ENCODE measurements at regions not wholly inside any gene's neighbourhood (a gene's known extent, or its start where the extent isn't known, plus 50 kb on each side); places are given as distances from the start of the nearest gene placed in this dataset.
"Not testable (repeated sequence)": the region's sequence is repeated elsewhere in the genome, so short reads cannot be mapped to it uniquely, and the experiment has no call there.

DNA sequence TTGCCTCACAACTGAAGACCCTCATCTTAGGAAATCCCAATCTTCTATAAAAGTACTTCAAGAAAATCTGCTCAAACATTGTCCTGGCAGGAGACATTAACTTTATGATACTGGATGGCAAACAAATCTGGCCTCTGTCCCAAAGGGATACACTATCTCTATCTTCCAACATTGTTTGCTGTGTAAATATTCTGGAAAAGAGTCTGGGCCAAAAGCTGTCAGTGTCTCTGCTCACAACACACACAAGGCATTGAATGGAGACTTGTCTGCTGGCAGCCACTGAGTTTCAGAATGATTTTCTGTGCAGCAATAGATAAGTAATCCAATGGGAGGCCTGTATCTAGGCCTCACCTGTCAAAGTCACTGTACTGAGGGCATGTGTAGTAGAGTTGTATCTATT lies 471.1 kb downstream of the DMAC1 start:
- DNase-seq (no peak), ATAC-seq (no peak)
- intact Hi-C loops (cut with micrococcal nuclease) = no loop called here

DNA sequence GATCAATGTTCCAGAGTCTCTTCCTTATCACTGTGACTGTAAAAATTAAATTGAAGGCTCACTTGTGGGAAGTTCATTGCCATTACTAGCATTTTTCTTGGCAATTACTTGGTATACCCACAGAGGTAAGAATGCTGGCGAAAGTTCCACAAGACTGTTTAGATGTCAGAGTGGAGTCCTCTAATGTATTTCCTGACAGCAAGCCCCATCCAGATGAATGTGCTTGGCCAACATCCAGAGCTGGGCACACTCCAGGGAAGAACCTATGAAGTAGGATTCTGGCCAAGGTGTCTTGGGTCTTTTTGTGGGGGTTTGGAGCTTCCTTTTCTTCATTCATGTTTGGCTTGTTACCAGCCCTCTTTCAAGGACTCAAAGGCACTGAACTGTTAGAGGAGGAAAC lies 473.6 kb downstream of the DMAC1 start:
- no peak for ATAC-seq
- intact Hi-C loops (cut with micrococcal nuclease) = no loop called here
- DNase-seq = no peak

DNA sequence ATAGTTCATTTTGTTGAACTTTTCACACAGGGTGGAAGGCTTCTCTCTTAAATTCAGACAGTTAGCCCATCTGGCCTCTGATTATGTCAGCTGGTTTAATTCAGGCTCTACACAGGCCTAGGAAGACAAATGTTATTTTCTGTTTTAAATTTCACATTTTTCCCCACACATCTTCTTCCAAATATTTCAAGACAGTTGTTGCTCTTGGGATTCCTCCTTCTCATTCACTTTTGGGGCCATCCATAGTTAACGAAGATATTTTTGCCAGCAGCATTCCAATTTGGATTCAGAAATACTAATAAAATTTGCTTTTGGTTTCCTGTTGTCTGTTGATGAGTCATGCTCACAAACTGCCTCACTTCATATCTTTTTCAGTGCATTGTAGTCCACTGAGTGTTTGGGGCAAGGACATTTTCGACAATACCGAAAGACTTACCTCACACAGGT lies 475.4 kb downstream of the DMAC1 start:
- no peak for DNase-seq
- intact Hi-C loops (cut with micrococcal nuclease) = no loop called here
- ATAC-seq = peak; percentile 65

DNA sequence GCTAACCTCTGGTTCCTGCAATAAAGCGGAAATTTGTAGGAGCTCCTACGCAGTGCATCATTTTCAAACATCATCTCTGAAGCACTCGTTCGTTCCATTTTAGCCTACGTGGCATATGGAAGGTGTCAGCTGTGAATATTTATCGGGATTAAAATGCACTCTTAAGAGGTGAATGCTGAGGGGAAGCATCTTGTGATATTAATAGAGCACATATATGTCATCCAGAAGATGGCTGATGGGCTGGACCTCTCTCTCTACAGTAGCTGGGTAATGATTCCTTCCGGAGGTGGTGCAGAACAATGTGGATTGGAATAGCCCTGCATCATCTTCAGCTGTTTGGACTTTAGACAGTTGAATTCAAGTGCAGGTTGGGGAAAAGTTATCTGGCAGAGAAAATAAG lies 478.7 kb downstream of the DMAC1 start:
- intact Hi-C loops (cut with micrococcal nuclease) = no loop called here
- no peak for ATAC-seq
- no peak for DNase-seq

DNA sequence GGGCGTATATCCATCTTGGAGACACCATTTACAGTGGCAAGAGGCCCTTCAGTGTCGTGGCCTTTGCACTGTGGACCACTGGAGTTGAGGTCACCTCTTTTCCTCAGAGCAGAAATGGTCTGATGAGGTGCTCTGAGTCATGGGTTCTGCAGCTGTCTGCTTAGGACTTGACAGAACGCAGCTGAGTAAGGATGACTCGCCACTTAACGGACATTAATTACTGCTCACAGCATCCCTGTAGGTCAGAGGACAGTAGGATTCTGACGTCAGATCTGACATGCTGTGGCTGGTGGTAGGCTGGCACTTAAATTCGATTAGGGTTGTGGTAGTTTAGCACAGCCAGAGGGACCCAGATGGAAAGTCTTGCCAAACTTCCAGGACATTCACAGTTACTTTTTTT lies 479.4 kb downstream of the DMAC1 start:
- intact Hi-C loops (cut with micrococcal nuclease) = no loop called here
- DNase-seq (no peak), ATAC-seq (peak; percentile 11)

DNA sequence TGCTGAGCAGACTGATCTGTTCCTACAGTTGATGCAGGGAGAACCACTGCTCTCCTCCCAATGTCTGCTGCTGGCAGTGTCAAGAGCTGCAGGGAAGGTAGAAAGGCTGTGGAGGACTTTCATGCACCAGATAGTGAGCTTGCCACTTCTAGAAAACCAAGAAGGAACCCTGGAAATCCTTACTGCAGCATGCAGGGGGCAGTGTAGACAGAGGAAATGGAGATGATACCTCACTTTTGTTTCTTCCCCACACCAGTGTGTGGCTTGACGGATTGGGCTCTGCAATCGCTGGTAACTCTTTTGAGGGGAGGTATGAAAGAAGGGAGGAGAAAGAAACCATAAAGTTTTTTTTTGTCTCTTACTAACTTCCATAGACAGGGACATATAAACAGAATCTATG lies 480.7 kb downstream of the DMAC1 start:
- DNase-seq (no peak), ATAC-seq (no peak)
- intact Hi-C loops (cut with micrococcal nuclease) = no loop called here

DNA sequence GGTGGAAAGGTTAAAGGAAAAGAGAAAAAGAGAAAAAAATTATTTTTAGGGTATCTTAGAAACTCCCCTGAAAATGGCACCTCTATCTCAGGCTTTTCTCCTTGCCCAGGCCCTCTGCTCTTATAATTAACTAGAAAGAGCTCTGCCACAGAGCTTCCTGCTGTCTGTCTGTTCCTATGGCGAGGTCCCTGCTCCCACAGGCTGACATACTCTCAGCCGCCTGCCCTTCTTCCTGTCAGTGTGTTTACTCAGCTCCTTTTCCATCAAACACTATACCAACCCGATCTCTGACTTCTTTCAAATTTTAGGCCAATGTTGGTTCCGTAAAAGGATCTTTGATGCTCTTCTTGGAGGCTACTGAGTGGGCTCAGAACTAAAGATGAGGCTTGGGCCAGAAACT lies 482.6 kb downstream of the DMAC1 start:
- ATAC-seq (no peak), DNase-seq (no peak)
- intact Hi-C loops (cut with micrococcal nuclease) = no loop called here

DNA sequence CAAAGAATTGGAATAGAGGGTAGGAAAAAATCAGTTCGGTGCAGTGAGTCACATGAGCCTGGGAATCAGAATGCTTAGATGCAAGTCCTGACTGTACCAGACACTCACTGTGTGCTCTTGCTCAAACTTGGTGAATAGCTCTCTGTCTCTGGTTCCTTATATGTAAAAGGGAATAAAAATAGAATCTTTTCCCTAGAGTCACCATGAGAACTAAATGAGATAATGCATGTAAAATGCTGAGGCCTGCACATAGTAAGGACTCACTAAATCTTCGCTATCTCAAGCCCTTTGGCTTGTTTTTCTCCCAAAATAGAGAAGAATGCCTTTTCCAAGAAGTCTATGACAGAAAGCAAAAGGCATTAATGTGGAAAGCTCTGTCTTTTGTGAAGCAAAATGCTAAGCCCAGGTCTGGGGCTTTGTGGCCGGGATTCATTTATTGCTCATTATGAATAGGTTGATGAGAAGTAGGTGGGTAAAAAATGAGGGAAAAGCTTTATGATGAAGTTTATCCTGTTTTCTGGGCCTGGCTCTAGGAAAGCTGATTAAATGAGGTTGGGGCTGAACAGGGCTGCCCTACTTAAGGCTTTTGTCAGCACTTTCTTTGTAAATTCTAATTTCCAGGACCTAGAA lies 483.3 kb downstream of the DMAC1 start:
- intact Hi-C loops (cut with micrococcal nuclease) = no loop called here
- DNase-seq (no peak), ATAC-seq (peak; percentile 87)

DNA sequence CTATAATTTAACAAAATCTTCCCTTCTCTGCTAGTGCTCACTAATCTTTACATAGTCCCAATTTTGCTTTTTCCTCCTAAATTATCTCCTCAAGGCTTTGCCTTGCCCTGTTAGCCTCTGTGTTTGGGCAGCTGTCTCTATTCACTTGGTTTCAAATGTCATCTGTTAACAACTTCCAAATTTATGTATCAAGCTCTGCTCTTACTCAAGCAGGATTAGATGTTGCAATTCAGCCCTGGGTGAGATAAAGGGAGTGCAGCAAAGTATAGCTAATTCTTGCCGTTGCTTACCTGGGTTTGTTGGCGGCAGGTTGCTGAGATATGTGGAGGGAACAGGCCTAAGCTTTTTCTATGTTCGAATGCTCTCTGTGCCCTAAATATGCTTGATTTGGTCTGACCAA lies 483.8 kb downstream of the DMAC1 start:
- peak; percentile 90 for ATAC-seq
- intact Hi-C loops (cut with micrococcal nuclease) = no loop called here
- DNase-seq = no peak

DNA sequence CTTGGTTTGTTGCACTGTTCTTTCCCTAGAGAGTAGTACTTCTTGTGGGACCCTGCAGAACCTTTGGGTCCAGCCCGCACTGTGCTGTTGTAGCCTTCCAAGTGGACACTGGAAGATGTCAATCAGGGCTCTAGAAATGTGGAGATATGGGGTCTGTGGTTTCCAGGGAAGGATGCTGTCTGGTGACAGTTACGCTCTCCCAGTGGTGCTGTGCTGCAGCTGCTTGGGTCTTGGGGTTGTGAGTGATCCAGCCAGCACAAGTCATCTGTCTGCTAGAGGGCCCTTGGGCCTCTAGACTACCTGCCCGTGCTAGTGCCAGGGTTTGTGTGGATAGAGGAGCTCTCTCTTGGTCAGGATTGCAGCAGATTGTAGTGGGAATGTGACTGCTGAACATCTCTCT lies 484.5 kb downstream of the DMAC1 start:
- intact Hi-C loops (cut with micrococcal nuclease) = no loop called here
- DNase-seq = no peak
- ATAC-seq = peak; percentile 9

DNA sequence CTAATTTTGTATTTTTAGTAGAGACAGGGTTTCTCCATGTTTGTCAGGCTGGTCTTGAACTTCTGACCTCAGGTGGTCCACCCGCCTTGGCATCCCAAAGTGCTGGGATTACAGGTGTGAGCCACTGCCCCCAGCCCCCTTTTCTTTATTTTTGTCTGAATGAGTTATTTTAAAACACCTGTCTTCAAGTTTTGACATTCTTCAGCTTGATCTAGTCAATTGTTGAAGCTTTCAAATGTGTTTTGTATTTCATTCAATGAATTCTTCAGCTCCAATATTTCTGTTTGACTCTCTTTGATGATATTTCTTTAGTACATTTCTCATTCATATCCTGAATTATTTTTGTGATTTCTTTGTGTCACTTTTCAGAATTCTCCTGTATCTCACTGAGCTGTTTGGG lies 486.2 kb downstream of the DMAC1 start:
- no peak for ATAC-seq
- intact Hi-C loops (cut with micrococcal nuclease) = no loop called here
- DNase-seq = no peak

DNA sequence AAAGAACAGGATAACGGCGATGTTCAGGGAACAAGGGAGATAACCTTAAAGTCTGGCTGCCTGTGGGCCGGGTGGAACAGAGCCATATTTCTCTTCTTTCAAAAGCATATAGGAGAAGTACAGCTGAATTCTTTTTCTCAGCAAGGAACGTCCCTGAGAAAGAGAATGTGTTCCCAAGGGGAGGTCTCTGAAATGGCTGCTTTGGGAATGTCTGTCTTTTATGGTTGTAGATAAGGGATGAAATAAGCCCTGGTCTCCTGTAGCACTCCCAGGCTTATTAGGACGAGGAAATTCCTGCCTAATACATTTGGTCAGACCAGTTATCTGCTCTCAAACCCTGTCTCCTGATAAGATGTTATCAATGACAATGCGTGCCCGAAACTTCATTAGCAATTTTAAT lies 490.5 kb downstream of the DMAC1 start:
- intact Hi-C loops (cut with micrococcal nuclease); DNase-seq; ATAC-seq: not testable (repeated sequence)

DNA sequence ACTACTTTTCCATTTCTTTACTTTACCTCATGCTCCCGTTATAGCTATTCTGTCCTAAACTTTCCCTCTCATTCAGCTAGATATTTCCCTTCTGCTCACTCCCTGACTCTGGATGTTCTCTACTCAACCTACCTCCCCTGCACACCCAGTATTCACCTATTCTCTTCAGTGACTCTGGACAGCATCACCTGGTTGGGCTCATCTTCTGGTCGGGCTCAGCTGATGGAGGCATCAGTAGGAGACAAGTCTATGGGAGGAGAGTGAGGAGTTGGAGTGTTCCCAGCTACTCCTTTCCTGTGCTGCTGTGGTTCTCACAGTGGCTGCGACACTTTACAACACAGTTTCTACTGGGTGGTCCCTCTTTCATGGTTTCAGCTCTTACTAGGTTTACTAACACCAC lies 493.9 kb downstream of the DMAC1 start:
- intact Hi-C loops (cut with micrococcal nuclease) = no loop called here
- no peak for ATAC-seq
- no peak for DNase-seq

DNA sequence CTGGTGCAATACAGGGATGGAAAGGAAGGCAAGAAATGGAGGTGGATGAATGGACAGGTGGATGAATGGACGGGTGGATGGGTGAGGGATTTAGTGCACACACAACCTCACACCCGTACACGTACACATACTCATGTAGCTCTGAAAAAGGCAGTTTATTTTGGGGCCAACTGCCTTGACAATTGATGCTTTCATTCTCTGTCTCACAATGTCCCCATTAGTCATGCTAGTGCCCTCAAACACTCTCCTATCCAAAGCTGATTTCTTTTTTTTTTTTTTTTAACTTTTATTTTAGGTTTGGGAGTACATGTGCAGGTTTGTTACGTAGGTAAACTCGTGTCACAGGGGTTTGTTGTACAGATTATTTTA lies 495.0 kb downstream of the DMAC1 start:
- no peak for DNase-seq
- no peak for ATAC-seq
- intact Hi-C loops (cut with micrococcal nuclease) = no loop called here

DNA sequence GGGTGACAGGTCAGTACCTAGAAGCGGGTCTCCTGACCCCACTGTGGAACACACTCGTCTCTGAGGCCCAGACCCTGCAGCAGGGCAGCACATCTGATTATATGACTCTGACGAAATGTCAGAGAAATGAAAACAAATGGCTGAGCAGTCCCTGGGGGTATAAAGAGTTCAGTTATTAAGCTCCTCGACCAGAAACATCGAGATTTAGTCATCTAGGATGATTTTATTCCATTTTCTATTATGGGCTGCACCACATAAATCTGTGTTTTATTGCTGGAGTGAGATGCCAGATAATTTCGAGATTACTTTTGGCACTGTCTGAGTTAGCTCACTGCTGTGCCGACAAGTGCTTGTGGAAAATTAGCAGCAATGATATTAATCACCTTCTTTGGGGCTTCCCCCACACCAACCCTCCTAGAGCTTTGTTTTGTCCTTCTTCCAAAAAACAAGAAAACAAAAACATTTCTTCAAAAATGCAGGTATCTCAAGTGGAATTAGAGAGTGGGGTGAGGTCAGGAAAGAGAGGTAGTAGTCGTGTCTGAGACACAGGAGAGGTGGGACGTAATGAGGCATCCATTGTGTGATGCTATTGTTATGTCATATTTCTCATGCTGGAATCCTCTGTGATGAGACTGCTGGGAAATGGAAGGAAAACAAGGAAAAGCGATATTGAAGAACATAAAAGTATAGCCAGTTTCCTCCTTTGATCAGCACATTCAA lies 495.5 kb downstream of the DMAC1 start:
- intact Hi-C loops (cut with micrococcal nuclease) = no loop called here
- ATAC-seq (peak; percentile 35), DNase-seq (no peak)

DNA sequence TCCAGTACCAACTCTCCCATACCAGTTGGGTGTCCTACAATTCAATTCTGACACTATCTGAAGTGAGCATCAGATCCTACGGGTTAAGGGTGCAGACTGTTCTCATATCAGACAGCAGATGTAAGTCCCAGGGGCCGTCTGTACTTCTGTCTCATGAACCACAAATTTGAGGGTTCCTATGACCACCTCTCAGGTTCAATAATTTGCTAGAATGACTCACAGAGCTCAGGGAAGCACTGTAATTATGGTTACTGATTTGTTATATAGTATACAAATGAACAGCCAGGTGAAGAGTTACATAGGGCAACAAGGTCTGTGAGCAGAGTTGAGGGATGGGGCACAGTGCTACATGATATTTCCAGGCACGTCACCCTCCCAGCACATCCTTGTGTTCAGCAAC lies 499.1 kb downstream of the DMAC1 start:
- intact Hi-C loops (cut with micrococcal nuclease) = no loop called here
- no peak for ATAC-seq
- no peak for DNase-seq

DNA sequence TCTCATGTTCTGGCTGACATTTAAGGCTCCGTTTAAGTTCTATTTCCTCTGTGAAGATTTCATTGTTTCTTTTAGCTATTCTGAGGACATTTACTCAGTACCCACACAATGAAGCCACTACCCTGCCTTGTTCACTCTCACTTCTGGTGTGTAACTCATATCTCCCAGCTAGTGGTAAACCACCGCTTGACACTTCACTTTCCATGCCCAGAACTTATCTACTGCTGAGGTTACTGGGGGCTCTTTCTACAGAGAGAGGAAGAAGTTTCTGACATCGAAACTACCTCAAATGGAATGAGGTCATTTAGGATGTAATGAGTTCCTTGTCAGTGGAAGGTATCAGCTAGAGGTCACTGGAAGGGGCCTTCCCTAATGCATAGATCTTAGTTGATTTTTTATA lies 501.5 kb downstream of the DMAC1 start:
- ATAC-seq (no peak), DNase-seq (no peak)
- intact Hi-C loops (cut with micrococcal nuclease) = no loop called here

DNA sequence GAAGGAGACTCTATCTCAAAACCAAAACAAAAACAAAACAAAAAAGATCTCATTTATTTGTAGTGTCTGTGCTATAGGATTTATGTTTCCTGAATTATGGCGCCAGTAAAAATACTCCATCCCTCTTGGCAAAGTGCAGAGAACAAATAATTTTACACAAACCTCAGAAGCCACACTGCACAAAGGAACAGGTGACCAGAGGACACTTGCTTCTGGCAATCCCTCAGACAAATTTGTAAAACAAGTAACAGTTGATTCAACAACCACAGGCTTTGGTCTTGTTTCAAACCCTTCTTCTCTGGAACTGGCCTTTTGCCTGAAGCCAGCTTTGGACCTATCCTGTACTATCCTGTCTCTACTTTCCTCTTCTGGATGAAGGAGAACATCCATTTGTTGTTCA lies 502.1 kb downstream of the DMAC1 start:
- DNase-seq (no peak), ATAC-seq (no peak)
- intact Hi-C loops (cut with micrococcal nuclease) = no loop called here

DNA sequence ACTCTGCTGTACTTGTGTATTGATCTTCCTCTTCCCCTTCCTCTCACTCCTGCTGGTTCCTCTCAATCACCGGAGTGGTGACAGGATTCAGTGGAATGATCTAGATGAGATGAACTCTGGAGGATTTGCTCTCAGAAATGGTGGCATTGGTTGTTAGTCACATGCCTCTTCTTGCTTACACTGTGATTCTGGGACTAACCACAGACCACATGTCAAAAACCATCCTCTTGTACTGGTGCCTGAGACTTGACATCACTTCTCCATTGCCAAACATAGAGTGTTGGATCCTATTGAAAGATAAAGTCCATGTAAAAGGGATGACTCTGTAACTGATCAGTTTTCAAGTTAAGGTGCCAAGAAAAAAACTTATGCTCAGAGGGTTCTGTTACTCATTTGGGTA lies 506.5 kb downstream of the DMAC1 start:
- no peak for DNase-seq
- ATAC-seq = no peak
- intact Hi-C loops (cut with micrococcal nuclease) = no loop called here

DNA sequence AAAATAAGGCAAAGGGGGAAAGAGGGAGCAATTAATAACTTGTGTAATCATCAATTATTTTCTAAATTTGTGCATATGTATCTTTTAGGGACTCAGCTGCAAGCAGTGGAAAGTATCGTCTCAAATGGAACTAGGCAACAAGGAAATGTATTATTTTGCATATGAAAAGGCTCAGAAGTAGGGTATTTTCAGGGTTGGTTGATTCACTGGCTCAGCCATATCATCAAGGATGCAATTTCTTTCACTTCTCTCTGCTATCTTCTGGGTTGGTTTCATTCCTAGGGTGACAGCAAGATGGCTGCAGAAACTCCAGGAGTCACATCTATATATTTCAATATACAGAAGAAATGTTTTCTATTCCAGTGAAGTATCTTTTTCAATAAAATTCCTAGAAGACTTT lies 509.8 kb downstream of the DMAC1 start:
- ATAC-seq (no peak), DNase-seq (no peak)
- intact Hi-C loops (cut with micrococcal nuclease) = no loop called here

DNA sequence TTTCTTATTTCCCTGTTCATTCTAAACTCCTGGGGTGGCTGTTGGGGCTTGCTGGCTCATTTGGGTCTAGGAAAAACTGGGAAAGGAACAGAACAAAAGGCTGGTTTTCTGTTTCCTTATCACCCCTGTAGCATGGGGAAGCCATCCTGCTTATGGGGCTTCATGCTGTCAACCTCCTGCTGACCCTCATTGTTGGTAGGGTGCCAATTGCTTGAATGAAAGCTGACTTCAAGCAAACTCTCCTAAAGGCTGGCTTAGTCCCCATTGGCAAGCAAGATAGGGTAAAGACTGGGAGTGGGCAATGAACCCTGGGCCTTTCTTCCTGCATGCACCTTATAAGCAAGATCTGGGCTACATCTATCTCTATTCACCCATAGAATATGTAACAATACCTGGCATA lies 511.6 kb downstream of the DMAC1 start:
- DNase-seq (no peak), ATAC-seq (no peak)
- intact Hi-C loops (cut with micrococcal nuclease) = no loop called here
